ENCODE measurements at regions not wholly inside any gene's neighbourhood (a gene's known extent, or its start where the extent isn't known, plus 50 kb on each side); places are given as distances from the start of the nearest gene placed in this dataset.

GRCh38 chr13:84479656-84480055 lies 597.4 kb upstream of the SLITRK1 start:
- Mint-ChIP-seq H3K27me3 (no peaks in the 10 kb centered on the region), H3K4me1 (no peaks in the 10 kb centered on the region), H3K9me3 (peaks cover 4% of the 10 kb centered on the region), H3K4me3 (no peak overlapping the region), H3K27ac (no peak overlapping the region), H3K36me3 (no peaks in the 10 kb centered on the region)
- DNase-seq, result no peak

DNA sequence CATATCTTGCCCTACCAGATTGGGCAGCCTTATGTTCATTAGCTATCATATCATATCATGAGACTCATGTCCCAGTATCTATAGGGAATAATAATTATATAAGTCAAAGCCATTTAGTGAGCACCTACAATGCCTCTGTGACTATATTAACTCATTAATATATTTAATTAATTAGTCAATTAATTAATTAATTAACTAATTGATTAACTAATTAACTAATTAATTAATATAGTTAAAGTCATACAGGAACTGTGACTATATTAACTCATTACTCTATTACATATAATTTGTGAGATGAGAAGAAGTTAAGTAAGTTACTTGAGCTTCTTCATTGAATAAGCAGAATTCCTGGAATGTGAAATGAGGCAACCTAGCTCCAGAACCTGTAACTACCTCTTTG lies 588.3 kb upstream of the SLITRK1 start:
- H3K4me3 Mint-ChIP-seq, result no peak overlapping the region
- no peaks in the 10 kb centered on the region for H3K4me1 Mint-ChIP-seq
- no peaks in the 10 kb centered on the region for H3K36me3 Mint-ChIP-seq
- no peak for DNase-seq
- no peaks in the 10 kb centered on the region for H3K27me3 Mint-ChIP-seq
- no peak overlapping the region for H3K27ac Mint-ChIP-seq
- peaks cover 3% of the 10 kb centered on the region for H3K9me3 Mint-ChIP-seq

DNA sequence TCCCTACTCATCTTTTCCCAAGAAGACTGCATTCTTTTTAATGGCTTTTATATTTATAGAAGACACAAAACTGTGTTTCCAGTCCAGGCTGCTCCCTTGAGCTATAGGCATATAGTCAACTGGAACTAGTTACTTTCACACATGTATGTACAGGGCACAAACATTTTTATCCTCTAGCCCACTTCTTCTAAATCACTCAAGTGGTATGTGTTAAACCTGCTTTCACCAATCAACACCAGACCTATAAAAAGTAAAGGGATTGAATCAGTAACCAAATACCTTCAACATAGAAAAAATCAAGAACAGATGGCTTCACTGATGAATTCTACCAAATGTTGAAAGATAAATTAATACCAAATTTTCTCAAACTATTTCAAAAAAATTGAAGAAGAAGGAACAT lies 584.2 kb upstream of the SLITRK1 start:
- DNase-seq, result no peak
- Mint-ChIP-seq H3K4me3 (no peak overlapping the region), H3K4me1 (no peaks in the 10 kb centered on the region), H3K36me3 (no peaks in the 10 kb centered on the region), H3K27ac (no peak overlapping the region), H3K27me3 (no peaks in the 10 kb centered on the region), H3K9me3 (peaks cover 3% of the 10 kb centered on the region)

- Mint-ChIP-seq H3K4me1 (no peaks in the 10 kb centered on the region), H3K27ac (no peak overlapping the region), H3K4me3 (no peak overlapping the region), H3K27me3 (no peaks in the 10 kb centered on the region), H3K36me3 (no peaks in the 10 kb centered on the region), H3K9me3 (peaks cover 2% of the 10 kb centered on the region)
- no peak for DNase-seq
Measured at GRCh38 chr13:84460989-84461388, 578.7 kb upstream of the SLITRK1 start.

DNA sequence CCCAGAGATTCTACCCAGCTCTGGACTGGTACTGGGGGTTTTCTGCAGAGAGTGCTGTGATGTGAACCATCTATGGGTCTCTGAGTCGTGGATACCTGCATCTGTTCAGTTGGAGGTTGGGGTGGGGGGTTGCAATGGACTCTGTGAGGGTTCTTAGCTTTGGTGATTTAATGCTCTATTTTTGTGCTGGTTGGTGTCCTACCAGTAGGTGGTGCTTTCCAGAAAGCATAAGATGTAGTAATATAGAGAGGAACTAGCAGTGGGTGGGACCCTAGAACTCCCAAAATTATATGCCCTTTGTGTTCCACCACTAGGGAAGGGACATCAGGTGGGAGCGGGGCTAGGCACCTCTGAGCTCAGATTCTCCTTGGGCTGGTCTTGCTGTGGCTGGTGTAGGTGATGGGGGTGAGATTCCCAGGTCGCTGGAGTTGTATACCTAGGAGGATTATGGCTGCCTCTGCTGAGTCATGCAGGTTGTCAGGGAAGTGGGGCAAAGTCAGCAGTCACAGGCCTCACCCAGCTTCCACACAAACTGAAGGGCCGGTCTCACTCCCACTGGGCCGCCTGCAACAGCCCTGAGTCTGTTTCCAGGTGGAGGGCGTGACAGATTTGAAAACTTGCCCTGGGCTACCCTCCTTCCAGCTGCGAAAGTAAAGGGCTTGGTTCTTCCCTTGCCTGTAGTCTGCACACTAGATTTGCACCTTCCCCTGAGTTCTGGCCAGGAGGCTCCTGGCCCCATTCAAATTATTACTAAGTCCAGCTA lies 573.0 kb upstream of the SLITRK1 start:
- no peak for DNase-seq
- Mint-ChIP-seq H3K4me3 (no peak overlapping the region), H3K36me3 (no peaks in the 10 kb centered on the region), H3K9me3 (peaks cover 1% of the 10 kb centered on the region), H3K27ac (no peak overlapping the region), H3K4me1 (no peaks in the 10 kb centered on the region), H3K27me3 (no peaks in the 10 kb centered on the region)

DNA sequence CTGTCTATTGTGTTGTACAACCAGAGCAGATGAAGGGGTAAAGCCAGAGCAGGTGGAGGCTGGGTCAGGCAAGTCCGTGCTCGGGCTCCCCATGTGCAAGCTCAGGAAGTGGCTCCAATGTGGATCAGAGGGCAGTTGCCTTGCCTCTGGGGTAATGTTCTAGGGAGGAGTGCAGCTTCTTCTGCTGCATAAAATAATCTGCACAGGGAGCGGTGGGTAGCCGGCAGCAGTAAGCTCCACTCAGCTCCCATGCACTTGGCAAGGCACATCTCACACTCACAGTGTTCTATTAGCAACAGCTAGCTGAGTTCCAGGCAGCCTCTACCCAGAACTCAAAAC lies 565.3 kb upstream of the SLITRK1 start:
- Mint-ChIP-seq H3K9me3 (peaks cover 1% of the 10 kb centered on the region), H3K4me3 (no peak overlapping the region), H3K27me3 (no peaks in the 10 kb centered on the region), H3K36me3 (no peaks in the 10 kb centered on the region), H3K4me1 (no peaks in the 10 kb centered on the region), H3K27ac (no peak overlapping the region)
- DNase-seq, result no peak

GRCh38 chr13:84446972-84447639 lies 564.8 kb upstream of the SLITRK1 start:
- Mint-ChIP-seq H3K4me3 (no peak overlapping the region), H3K4me1 (no peaks in the 10 kb centered on the region), H3K27ac (no peak overlapping the region), H3K36me3 (no peaks in the 10 kb centered on the region), H3K27me3 (no peaks in the 10 kb centered on the region), H3K9me3 (peaks cover 1% of the 10 kb centered on the region)
- DNase-seq, result no peak

GRCh38 chr13:84445776-84446175 lies 563.5 kb upstream of the SLITRK1 start:
- peaks cover 1% of the 10 kb centered on the region for H3K9me3 Mint-ChIP-seq
- H3K27me3 Mint-ChIP-seq, result no peaks in the 10 kb centered on the region

DNA sequence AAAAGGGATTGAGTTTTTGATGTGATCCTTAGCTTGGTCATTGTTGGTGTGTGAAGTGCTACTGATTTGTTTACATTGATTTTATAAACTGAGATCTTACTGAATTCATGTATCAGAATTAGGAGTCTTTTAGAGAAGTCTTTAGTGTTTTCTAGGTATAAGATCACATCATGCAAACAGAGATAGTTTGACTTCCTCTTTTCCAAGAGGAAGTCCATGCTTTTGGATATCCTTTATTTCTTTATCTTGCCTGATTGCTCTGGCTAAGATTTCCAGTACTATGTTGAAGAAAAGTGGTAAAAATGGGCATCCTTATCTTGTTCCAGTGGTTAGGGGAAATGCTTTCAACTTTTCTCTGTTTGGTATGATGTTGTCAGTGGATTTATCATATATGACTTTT lies 561.2 kb upstream of the SLITRK1 start:
- Mint-ChIP-seq H3K9me3 (no peaks in the 10 kb centered on the region), H3K36me3 (no peaks in the 10 kb centered on the region), H3K4me3 (no peak overlapping the region), H3K27ac (no peak overlapping the region), H3K27me3 (no peaks in the 10 kb centered on the region), H3K4me1 (no peaks in the 10 kb centered on the region)
- DNase-seq, result no peak

More at GRCh38 chr13:84445776-84446175, 563.5 kb upstream of the SLITRK1 start:
- Mint-ChIP-seq H3K4me3 (no peak overlapping the region), H3K27ac (no peak overlapping the region), H3K4me1 (no peaks in the 10 kb centered on the region), H3K36me3 (no peaks in the 10 kb centered on the region)
- no peak for DNase-seq

GRCh38 chr13:84439108-84439507 lies 556.8 kb upstream of the SLITRK1 start:
- Mint-ChIP-seq H3K27ac (no peak overlapping the region), H3K9me3 (no peaks in the 10 kb centered on the region), H3K4me3 (no peak overlapping the region), H3K27me3 (no peaks in the 10 kb centered on the region), H3K4me1 (no peaks in the 10 kb centered on the region), H3K36me3 (no peaks in the 10 kb centered on the region)
- no peak for DNase-seq

GRCh38 chr13:84433024-84433423 lies 550.8 kb upstream of the SLITRK1 start:
- Mint-ChIP-seq H3K27me3 (no peaks in the 10 kb centered on the region), H3K27ac (no peak overlapping the region), H3K36me3 (no peaks in the 10 kb centered on the region), H3K9me3 (no peaks in the 10 kb centered on the region), H3K4me1 (no peaks in the 10 kb centered on the region), H3K4me3 (no peak overlapping the region)
- no peak for DNase-seq

- Mint-ChIP-seq H3K27me3 (no peaks in the 10 kb centered on the region), H3K4me1 (no peaks in the 10 kb centered on the region), H3K9me3 (no peaks in the 10 kb centered on the region), H3K27ac (no peak overlapping the region), H3K36me3 (no peaks in the 10 kb centered on the region), H3K4me3 (no peak overlapping the region)
- no peak for DNase-seq
Measured at GRCh38 chr13:84431646-84432045, 549.4 kb upstream of the SLITRK1 start.

- no peaks in the 10 kb centered on the region for H3K36me3 Mint-ChIP-seq
- no peak for DNase-seq
- H3K27ac Mint-ChIP-seq, result no peak overlapping the region
- no peak overlapping the region for H3K4me3 Mint-ChIP-seq
- H3K9me3 Mint-ChIP-seq, result no peaks in the 10 kb centered on the region
- H3K4me1 Mint-ChIP-seq, result no peaks in the 10 kb centered on the region
- no peaks in the 10 kb centered on the region for H3K27me3 Mint-ChIP-seq
Measured at GRCh38 chr13:84430446-84430845, 548.2 kb upstream of the SLITRK1 start.

DNA sequence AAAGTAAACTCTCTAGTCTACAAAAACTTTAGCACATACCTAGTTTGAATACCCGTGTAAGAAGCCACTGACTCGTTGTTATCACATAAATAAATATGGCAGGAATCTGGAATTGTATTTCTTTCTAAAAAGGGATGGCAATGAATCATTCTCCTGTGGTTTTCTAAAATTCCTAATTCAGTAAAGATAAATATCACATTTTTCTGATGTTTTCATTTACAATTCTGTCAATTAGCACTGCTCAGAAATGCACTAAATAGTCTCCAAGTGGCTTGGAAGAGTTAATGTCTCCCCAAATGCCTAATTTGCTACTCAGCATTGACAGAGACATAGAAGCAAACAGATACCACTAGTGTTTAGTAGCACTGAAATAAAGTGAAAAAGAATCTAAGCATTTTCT lies 547.7 kb upstream of the SLITRK1 start:
- Mint-ChIP-seq H3K4me3 (no peak overlapping the region), H3K36me3 (no peaks in the 10 kb centered on the region), H3K9me3 (no peaks in the 10 kb centered on the region), H3K27ac (no peak overlapping the region), H3K27me3 (no peaks in the 10 kb centered on the region), H3K4me1 (no peaks in the 10 kb centered on the region)
- DNase-seq, result no peak

DNA sequence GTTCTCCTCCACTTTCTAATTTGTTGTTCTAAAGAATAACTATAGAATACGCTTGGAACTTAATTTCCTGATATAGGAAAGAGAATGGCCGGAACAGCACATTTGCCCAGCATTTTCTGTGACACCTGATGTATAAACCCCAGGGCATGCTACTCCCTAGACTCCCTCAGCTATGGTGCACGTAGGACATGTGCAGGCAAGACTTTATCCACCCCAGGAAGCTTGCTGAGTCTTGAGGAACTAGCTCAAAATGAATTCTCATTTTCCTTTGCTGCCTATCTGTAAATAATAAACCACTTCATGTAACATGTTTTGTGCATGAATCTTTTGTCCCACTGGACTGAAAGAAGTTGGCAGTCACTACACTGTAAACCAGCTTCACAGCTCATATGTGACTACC lies 535.8 kb upstream of the SLITRK1 start:
- no peak for DNase-seq
- no peaks in the 10 kb centered on the region for H3K36me3 Mint-ChIP-seq
- H3K27me3 Mint-ChIP-seq, result no peaks in the 10 kb centered on the region
- H3K4me3 Mint-ChIP-seq, result no peak overlapping the region
- H3K9me3 Mint-ChIP-seq, result peaks cover 1% of the 10 kb centered on the region
- H3K27ac Mint-ChIP-seq, result no peak overlapping the region
- no peaks in the 10 kb centered on the region for H3K4me1 Mint-ChIP-seq

DNA sequence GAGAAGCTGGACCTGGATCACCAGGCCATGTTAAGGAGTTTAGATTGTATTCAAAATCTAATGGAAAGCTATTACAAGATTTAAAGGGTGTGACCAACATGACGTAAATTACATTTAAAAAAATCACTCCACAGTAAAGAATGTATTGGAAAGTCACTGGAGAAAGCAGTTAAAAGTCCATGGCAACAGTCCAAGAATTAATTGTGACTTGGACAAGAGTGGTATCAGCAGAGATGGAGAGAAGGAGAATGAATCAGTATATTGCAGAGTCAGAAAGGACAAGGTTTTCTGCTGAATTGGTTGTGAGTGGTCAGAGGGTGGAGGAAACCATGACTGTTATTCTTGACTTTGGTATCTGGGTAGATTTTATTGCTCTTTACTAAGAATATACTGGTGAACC lies 535.1 kb upstream of the SLITRK1 start:
- Mint-ChIP-seq H3K4me3 (no peak overlapping the region), H3K4me1 (no peaks in the 10 kb centered on the region), H3K36me3 (no peaks in the 10 kb centered on the region), H3K27me3 (no peaks in the 10 kb centered on the region), H3K9me3 (peaks cover 1% of the 10 kb centered on the region), H3K27ac (no peak overlapping the region)
- DNase-seq, result no peak

All from activated naive CD8-positive, alpha-beta T cell treated with anti-CD3 and anti-CD28 coated beads for 36 hours (primary cell).